ENCODE measurements at regions not wholly inside any gene's neighbourhood (a gene's known extent, or its start where the extent isn't known, plus 50 kb on each side); places are given as distances from the start of the nearest gene placed in this dataset.

GRCh38 chr22:22396741-22397291 lies 111.7 kb downstream of the ZNF280B start:
- no peak for DNase-seq

- no peak for DNase-seq
These were observed 111.2 kb downstream of the ZNF280B start for GRCh38 chr22:22397292-22397870.

- peak in 1 of 2 experiments; percentile 9 for DNase-seq
These were observed 110.5 kb downstream of the ZNF280B start for GRCh38 chr22:22397875-22398524.

DNA sequence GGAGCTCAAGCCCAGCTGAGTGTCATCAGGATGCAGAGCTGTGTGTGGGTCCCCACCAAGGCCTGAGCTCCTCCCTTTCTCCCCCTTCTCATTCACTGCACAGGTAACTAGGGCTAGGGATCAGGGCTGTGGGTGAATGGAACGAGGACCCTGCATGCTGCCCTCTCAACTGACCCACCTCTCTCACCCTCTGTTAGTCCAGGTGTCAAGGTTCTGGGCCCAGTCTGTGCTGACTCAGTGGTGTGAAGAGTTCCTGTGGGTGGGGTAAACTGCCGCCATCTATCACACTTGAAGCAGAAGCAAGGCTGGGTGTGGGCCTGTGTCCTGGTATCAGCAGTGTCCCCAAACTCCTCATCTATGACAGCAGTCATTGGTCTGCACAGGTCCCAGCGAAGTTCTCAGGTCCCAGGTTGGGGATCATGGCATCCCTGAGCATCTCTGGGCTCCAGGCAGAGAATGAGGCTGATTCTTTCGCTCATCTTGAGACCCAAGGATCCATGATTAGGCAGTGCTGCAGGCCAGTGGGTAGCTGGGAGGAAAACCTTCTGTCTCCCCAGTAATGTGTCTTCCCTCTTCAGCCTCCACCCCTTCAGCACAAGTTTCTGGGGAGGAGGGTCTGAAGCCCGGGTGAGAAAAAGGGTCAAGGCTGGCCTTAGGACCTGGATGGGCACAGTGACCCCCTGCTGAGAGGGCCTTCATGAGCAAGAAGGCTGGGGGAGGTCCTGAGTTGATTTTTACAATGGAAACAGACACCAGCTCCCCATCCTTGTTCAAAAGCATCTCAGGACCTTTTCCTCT lies 109.8 kb downstream of the ZNF280B start:
- DNase-seq: no peak

DNA sequence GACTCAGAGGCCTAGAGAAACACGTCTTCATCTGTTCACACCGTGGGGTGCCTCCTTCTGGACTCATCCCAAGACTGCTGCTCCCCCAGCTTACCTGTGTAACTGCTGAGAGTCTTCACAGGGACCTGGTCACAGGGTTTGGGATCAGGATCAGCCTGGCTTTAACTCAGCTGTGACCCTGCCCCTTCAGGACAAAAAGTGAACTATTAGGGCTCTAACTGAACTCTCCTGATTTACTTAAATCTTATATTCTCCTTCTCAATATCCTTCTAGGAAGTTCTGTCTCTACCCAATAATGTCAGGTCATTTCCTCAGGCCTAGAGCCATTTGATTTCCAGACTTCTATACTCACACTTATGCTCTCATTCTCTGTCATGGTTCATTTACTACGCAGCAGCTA lies 108.4 kb downstream of the ZNF280B start:
- DNase-seq: no peak

- DNase-seq: no peak
These were observed 107.6 kb downstream of the ZNF280B start for GRCh38 chr22:22400964-22401363.

DNA sequence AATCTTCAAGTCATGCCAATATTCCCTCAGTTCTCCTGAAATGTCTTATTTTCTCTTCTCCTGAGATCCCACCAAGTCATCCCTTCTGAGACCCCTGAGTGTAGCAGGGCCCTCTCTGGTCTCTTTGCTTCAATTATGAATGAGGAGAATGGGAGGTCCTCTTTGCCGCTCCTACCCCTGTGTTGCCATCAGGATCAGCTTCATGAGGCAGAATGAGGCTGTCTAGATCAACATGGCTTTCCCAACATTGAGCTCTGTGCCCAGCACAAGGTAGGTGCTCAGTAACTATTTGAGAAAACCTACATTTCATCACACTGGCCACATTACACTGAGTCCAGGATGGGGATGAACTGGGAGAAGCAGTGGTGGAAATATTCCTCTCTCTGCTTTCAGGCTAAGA lies 107.2 kb downstream of the ZNF280B start:
- DNase-seq: no peak

DNA sequence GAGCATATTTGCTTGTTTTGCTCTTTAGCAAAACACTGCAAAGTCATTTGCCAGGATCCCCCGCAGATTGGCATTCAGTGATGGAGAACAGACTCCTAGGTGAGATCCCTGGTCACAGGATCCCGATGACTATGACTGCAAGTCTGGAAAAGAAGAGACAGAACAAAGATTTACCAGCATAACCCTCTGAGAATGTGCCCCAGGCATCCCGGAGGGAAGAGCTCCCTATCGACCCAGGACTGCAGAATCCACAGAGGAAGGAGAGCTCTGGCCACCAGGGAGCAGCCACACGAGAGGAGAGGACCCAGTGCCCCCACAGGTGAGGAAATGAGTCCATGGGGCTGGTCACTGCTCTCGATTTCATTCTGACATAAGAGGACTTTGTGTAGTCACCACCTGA lies 105.2 kb downstream of the ZNF280B start:
- DNase-seq: no peak

DNA sequence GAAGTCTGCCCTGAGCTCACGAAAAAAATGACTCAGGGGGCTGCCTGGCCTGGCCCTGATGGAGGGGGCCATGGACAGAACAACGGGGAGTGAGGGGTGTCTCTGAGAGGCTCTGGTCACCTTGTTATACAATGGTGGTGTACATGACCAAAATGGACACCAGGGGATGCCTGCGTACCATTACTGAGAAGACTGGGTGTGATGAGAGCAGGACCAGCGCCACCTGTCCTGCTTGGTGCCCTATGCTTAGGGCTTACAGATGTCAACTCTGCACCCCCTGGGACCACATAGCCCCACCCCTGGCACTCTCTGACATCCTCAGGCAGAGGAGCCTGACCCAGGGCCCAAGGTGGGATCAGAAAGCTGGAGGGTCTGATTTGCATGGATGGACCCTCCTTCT lies 104.8 kb downstream of the ZNF280B start:
- no peak for DNase-seq

GRCh38 chr22:22404598-22405284 lies 103.8 kb downstream of the ZNF280B start:
- no peak for DNase-seq

- no peak for DNase-seq
These were observed 102.0 kb downstream of the ZNF280B start for GRCh38 chr22:22406445-22407027.

- DNase-seq: no peak
These were observed 101.5 kb downstream of the ZNF280B start for GRCh38 chr22:22407061-22407460.

- DNase-seq: no peak
These were observed 100.3 kb downstream of the ZNF280B start for GRCh38 chr22:22408269-22408668.

- peak; percentile 43 to 72 for DNase-seq
These were observed 99.5 kb downstream of the ZNF280B start for GRCh38 chr22:22408731-22409696.

- peak; percentile 24 to 79 for DNase-seq
These were observed 98.4 kb downstream of the ZNF280B start for GRCh38 chr22:22410121-22410520.

DNA sequence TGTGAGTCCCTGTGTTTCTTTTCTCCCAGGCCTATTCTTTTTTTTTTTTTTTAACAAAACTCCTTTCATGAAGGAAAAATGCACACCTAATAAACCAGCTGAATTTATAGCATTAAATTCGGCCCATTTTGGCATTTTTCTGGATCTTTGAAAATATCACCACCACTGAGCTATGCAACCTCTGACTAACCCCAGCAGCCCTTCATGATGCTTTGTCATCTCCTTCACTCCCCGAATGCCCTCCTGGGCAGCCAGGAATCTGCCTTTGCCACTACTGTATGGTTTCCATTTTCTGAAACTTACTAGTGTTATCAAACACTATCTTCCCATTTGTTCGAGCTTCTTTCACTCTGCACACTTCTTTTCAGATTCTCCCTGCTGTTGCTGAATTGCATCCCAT lies 97.9 kb downstream of the ZNF280B start:
- no peak for DNase-seq

DNA sequence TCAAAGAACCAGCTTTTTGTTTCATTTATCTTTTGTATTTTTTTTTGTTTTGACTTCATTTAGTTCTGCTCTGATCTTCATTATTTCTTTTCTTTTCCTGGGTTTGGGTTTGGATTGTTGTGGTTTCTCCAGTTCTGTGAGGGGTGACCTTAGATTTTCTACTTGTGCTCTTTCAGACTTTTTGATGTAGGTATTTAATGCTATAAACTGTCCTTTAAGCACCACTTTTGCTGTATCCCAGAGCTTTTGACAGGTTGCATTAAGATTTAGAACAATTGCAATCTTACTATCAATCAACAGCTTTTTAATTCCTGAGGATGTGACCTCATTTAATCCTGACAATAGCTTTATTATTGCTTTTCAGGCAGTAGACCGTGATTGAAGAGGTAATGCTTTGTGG lies 94.3 kb downstream of the ZNF280B start:
- no peak for DNase-seq

DNA sequence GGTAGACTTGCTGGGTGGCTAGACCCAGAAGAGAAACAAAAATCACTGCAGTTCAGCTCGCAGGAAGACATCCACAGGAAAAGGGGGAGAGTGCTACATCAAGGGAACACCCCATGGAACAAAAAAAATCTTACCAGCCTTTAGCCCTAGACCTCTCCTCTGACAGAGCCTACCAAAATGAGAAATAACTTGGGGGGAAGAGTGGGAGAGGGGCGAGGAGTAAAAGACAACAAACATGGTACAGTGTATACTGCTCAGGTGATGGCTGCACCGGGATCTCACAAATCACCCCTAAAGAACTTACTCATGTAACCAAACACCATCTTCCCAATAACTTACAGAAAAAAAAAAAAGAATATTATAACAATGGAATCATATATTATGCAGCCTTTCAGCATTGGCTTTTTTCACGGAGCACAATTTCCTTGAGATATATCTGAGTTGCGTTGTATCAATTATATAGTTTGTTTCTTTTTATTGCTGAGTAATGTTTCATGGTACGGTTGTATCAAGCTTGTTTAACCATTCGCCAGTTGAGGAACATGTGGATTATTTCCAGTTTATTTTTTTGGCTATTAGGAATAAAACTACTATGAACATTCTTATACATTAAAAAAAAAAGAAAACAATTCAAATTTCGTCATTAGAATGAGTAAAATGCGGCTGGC lies 90.9 kb downstream of the ZNF280B start:
- no peak for DNase-seq

DNA sequence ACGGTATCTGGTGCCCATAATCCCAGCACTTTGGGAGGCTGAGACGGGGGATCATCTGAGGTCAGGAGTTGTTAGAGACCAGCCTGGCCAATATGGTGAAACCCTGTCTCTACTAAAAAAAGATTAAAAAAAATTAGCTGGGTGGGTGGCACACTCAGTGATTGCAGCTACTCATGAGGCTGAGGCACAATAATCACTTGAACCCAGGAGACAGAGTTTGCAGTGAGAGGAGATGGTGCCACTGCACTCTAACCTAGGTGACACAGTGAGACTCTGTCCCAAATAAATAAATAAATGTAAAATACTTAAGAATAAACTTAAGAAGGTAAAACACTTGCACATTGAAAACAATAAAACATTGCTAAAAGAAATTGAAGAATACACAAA lies 90.4 kb downstream of the ZNF280B start:
- DNase-seq: no peak

GRCh38 chr22:22418957-22419356 lies 89.6 kb downstream of the ZNF280B start:
- no peak for DNase-seq

- DNase-seq: no peak
These were observed 88.0 kb downstream of the ZNF280B start for GRCh38 chr22:22420580-22420979.
